ENCODE measurements at regions not wholly inside any gene's neighbourhood (a gene's known extent, or its start where the extent isn't known, plus 50 kb on each side); places are given as distances from the start of the nearest gene placed in this dataset.

- TF ChIP-seq CTCF (IDR thresholded peaks at IDR 0.05 in 4 of 5, conservative IDR thresholded peaks at IDR 0.05 in 1 of 5) (no peak), POLR2A (IDR thresholded peaks at IDR 0.05) (no peak)
These were observed 92.1 kb upstream of the FAM3C start for GRCh38 chr7:121488111-121488650.

Data from gastrocnemius medialis (tissue), 4 donors.